ENCODE measurements at regions not wholly inside any gene's neighbourhood (a gene's known extent, or its start where the extent isn't known, plus 50 kb on each side); places are given as distances from the start of the nearest gene placed in this dataset.

DNA sequence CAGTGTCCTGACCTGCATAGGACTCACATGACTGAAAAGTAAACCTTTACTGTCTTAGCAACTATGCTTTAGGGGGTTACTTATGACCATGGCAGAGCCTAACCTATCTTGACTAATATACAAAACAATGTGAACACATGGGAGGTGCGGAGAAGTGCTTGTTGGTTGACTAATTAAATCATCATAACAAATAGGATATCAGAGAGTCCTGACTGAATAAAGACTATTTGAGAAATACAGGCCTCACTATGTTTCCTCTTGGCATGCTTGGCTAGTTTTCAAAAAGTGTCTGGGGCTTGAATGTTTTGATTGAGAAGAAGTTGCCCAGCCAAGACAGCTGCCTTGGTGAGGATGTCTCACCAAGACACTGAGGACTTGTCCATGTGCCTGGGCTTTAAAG is 104.4 kb upstream of the PHYHIPL start:
- CTCF ChIA-PET, result no interaction called here
- Histone ChIP-seq H3K9me3 (replicated peaks; ENCODE audit: control insufficient read depth, insufficient read depth, low read length) (no peaks in the 10 kb centered on the region), H4K20me1 (replicated peaks; ENCODE audit: control insufficient read depth, extremely low read depth, insufficient read depth, low read length) (no peaks in the 10 kb centered on the region), H3K4me2 (ENCODE audit: insufficient read depth, low read length) (no peak overlapping the region), H3K4me1 (ENCODE audit: control insufficient read depth, extremely low read depth, insufficient read depth, low read length) (no peaks in the 10 kb centered on the region), H3K79me2 (ENCODE audit: control insufficient read depth, insufficient read depth, low read length) (no peaks in the 10 kb centered on the region), H3K9me1 (replicated peaks; ENCODE audit: control insufficient read depth, extremely low read depth, insufficient read depth, low read length) (no peaks in the 10 kb centered on the region), H3K9ac (replicated peaks; ENCODE audit: extremely low read depth, insufficient read depth, low read length) (no peak overlapping the region), H2AFZ (ENCODE audit: low read depth, low read length) (no peak overlapping the region), H3K4me3 (replicated peaks in 1 of 3; ENCODE audit: insufficient read depth in 1 of 3, low read depth in 1 of 3, low read length in 3 of 3) (no peak overlapping the region), H3K27me3 (ENCODE audit: control insufficient read depth in 2 of 2, insufficient read depth in 2 of 2, low read length in 2 of 2) (no peaks in the 10 kb centered on the region), H3K27ac (ENCODE audit: insufficient read depth, low read depth, low read length) (no peak overlapping the region), H3K36me3 (ENCODE audit: control insufficient read depth in 2 of 2, extremely low read depth in 1 of 2, insufficient read depth in 2 of 2, low read length in 2 of 2) (no peaks in the 10 kb centered on the region)
- POLR2A ChIA-PET, result no interaction called here
- BruUV-seq (replicated peaks), result no TSS peak
- no peak for TF ChIP-seq MYC (IDR thresholded peaks at IDR 0.05; ENCODE audit: low read depth, low read length)
- TF ChIP-seq, protein P1, sequence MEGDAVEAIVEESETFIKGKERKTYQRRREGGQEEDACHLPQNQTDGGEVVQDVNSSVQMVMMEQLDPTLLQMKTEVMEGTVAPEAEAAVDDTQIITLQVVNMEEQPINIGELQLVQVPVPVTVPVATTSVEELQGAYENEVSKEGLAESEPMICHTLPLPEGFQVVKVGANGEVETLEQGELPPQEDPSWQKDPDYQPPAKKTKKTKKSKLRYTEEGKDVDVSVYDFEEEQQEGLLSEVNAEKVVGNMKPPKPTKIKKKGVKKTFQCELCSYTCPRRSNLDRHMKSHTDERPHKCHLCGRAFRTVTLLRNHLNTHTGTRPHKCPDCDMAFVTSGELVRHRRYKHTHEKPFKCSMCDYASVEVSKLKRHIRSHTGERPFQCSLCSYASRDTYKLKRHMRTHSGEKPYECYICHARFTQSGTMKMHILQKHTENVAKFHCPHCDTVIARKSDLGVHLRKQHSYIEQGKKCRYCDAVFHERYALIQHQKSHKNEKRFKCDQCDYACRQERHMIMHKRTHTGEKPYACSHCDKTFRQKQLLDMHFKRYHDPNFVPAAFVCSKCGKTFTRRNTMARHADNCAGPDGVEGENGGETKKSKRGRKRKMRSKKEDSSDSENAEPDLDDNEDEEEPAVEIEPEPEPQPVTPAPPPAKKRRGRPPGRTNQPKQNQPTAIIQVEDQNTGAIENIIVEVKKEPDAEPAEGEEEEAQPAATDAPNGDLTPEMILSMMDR (IDR thresholded peaks at IDR 0.05; ENCODE audit: extremely low read depth in 1 of 2, insufficient read depth in 1 of 2, low read depth in 1 of 2, low read length in 2 of 2), result no peak
- TF ChIP-seq POLR2A (IDR thresholded peaks at IDR 0.05; ENCODE audit: low read depth, low read length), result no peak
- no peak for TF ChIP-seq GATA2 (IDR thresholded peaks at IDR 0.05; ENCODE audit: insufficient read depth, insufficient read length, low read depth, low read length)
- TF ChIP-seq POLR2AphosphoS5 (IDR thresholded peaks at IDR 0.05; ENCODE audit: insufficient read depth, low read depth, low read length), result no peak
- TF ChIP-seq JUN (IDR thresholded peaks at IDR 0.05; ENCODE audit: borderline replicate concordance, insufficient read depth, insufficient read length, low read depth), result no peak
- TF ChIP-seq, protein P2, sequence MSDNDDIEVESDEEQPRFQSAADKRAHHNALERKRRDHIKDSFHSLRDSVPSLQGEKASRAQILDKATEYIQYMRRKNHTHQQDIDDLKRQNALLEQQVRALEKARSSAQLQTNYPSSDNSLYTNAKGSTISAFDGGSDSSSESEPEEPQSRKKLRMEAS (IDR thresholded peaks at IDR 0.05; ENCODE audit: insufficient read depth, insufficient read length), result no peak
- no peak for TF ChIP-seq FOS (IDR thresholded peaks at IDR 0.05; ENCODE audit: borderline replicate concordance, insufficient read depth, low read length)
- TF ChIP-seq EZH2 (IDR thresholded peaks at IDR 0.05; ENCODE audit: borderline replicate concordance, low read depth, low read length, severe bottlenecking), result no peak
- intact Hi-C loops (cut with micrococcal nuclease), result no loop called here
- FAIRE-seq (no peak), DNase-seq (ENCODE audit: low read depth, low spot score) (no peak)
- dilution Hi-C loops (cut with MboI; ENCODE audit: extremely low pct_ligation_motif_present, low sequenced_read_pairs), result no loop called here

Data from endothelial cell of umbilical vein (primary cell).